Hypothalamus (tissue), 51 donors: ENCODE measurements at regions not wholly inside any gene's neighbourhood (a gene's known extent, or its start where the extent isn't known, plus 50 kb on each side); places are given as distances from the start of the nearest gene placed in this dataset.

ENCODE experiments used
- DNase-seq, 51 donors: peaks; one replicate each; lab custom pipeline; 2025; lab: John Stamatoyannopoulos, UW

DNA sequence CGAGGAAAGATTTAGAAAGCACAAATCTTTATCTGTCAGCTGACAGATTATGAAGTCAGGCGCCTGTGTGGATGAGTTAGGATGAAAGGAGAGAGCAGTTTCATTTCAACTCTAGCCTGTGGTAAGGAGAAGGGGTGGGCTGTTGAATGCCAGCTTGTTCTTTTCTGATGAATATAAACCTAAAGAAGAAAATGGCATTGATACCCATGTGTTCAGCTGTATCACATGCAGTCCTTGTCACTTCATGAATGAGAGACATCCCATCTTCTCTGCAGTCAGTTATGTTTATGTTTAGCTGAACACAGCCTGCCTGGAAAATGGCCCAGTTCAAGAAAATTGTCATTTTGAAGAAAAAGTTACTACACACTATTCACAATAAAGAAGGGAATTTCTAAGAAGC lies 345.7 kb upstream of the RBMS3 start:
- DNase-seq, result no peak

DNA sequence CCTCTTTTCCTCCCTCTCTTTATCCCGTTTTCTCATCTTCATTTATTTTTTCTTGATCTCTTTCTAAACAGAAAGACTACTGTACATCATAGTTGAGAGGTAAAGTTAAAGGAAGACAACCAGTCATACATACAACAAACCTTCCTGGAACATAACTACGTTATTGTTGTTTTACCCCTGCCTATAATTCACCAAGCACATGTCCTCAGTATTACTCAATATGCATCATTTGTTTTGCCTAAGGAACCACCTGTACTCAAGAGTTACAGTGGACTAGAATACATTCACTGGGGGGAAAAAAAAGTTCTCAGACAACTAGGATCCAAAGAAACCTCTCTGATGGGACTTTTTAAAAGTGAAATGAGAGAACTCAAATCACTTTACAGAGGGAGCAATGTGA lies 344.7 kb upstream of the RBMS3 start:
- no peak for DNase-seq

DNA sequence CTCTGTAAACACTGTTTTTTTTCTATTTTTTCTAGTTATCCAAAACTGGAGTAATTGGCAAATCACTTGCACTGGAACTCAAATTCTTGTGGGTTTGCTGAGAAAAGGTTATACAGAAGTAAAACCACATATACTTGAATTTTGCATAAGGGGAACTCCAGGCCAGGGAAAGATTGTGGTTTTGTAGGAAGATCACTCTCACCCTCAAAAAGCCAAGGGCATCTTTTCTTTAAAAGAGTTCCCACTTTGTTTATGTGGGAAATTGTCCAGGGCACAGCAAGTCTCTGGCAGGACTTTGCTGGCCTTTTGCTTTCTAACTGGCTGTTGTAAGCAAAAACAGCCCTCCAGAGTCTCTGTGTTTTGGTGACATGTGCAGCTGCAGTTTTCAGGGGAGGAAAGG lies 340.3 kb upstream of the RBMS3 start:
- DNase-seq, result peak in 19 of 51 donors; percentile 3 to 58 (median 22)

DNA sequence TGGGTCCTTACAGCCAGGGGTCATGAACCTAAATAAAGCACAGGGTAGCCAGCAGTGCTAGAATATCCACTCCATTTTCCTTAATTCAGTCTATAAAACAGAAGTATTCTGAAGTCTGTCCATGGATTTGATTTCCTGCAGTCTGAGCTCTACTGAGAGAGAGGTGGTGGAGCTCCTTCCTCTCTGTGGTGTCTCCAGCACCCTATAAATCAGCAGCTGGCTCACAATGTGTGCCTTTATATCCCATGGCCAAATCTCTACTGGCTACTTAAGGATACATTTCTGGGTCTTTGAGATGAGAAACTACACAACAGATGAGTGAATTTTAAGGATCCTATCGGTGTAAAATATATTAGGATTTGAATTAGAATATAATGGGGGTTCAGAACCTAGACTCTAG lies 339.9 kb upstream of the RBMS3 start:
- DNase-seq, result no peak

DNA sequence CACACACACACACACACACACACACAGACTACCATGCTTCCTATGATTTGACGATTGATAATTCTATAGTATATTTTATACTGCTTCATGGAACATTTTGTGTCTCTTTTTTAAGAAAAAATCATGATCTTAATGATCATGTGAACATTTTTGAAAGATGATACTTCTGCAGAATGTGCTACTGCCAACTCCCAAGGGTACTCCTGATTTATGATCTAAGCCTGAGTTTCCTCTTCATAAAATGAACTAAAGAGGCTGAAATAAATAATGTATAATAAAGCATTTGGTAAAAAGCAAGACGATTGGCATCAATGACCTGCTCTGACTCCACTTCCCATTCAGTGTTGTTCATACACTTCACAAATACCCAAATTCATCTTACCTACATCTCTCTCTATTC lies 333.8 kb upstream of the RBMS3 start:
- DNase-seq, result no peak

DNA sequence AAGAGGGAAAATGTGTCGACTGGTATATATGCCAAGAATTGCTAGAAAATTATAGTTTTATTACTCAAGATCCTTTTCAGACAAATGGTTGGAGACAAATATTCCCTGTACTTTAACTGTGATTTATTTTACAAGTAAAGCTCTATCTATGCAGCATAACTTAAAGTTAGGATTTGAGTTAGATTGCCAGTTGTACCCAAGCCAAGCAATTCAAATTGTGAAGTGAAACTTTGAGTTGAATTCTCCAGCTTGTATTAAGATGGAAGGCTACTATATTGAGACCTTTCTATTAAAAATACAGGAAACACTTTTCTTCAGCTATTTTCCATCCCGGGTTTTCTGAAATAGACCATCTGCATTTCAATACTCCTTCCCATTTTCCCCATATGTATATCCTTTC lies 333.1 kb upstream of the RBMS3 start:
- DNase-seq, result no peak

DNA sequence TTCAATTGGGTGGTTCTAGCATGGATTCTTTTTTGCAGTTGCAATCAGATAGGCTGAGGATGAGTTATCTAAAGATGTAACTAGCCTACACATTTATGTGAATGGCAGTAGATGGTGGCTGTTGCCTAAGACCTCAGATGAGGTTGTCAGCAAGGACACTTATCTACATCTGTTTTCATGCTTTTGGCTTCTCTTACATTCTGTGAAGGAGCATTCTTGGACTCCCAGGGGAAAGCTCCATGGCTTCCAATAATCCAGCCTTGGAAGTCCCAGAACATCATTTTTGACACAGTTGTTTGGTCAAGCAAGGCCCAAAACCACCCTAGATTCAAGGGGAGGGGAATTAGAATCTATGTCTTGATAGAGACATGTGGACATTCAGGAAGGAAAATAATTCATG lies 332.2 kb upstream of the RBMS3 start:
- DNase-seq, result no peak

DNA sequence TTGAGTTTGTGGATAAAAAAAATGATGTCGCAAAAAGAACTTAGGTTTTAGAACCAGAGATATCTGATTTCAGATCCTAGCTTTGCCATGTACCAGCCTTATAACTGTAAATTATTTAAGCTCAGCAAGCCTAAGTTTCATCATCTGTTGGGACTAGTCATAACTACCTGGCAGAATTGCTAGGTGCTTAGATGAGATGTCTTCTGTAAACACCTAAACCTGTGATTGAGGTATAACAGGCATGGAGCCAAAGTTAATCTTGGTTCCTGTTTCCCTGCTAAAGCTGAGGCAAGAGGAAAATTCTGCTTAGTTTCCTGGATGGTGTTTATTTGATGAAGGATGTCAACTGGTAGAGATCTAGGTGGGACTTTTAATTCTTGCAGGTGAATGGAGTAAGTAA lies 331.3 kb upstream of the RBMS3 start:
- no peak for DNase-seq

DNA sequence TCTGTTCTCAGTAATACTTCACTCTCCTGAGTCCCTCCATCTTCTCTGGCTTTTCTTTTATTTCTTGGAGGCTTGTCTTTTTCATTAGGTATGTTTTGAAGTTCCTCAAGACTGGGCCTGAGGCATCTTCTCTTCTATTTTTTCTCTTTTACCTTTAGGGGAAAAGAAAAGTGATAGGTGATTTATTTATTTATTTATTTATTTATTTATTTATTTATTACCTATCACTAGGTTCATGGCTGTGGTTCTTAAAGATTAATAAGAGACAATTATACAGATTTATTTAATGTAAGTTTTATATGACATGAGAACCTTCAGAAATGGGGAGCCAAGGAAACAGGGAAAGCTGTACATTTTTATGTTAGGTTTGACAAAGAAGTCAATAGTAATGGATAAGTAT lies 330.3 kb upstream of the RBMS3 start:
- DNase-seq, result no peak

DNA sequence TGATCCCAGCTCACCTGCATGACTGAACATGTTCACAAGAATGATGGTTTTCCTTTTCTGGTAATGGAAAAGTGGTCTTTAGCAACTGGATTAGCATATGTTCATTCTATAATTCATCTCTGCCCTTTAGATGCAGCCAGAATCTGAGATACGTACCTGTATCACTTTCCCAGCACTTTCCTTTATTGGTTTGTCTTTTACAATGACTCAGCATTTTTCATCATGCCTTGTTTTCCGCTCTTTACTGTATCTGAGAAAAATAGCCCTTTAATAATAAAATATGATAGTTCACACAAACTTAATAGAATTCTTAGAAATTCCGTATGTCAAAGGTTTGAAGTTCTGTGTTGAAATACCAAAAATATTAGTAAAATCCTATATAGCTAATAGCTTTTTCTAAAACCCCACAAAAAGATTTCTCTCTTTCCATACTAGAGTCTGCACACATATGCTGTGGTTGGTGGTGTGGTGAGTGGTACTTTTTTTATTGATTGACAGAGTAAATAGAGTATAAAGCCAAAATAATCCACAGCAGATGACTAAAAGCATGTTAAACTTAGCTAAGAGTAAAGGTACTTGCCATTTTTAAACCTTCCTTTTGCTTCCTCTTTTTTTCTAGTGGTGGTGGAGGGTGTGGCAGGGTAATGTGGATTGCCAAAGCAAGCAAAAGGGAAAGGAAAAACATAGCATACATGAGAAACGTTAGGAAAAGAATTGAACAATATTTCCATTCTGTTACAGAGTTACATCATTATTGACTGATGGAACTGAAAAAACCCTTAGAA lies 328.9 kb upstream of the RBMS3 start:
- DNase-seq, result no peak

DNA sequence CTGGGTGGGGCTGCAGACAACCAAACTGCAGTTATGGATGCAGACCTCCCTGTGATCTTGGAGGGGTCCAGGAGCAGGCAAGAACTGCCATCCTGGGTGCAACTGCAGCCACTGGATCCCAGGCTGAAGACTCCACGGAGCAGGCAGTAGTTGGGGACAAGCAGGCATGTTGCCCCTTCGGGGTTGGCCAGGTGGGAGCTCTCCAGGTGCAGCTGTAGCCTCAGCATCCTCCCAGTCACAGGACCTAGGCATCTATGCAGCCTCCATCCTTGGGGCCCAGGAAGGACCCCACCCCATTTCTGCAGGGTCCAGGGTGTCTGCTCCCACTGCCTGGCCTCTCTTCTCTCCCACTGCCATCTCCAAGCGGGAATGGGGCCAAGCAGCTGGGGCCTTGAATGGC lies 322.2 kb upstream of the RBMS3 start:
- DNase-seq, result no peak

DNA sequence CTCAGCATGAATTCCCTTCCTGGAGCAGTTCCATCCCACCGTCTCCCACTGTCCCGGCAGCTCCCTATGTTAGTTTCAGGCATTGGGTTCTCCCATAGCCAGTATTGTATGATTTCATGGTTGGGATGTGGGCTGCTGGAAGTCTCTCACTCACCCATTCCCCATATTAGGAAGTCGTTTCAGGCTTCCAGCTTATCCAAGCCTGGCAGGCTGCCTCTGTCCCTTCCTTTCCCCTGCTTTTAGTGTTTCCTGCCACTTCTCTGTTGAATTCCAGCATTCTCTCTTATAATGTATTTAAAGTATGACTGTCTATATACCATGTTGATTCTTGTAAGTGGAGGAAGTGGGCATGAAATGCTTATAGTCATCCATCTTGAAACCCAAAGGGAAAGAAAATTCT lies 309.7 kb upstream of the RBMS3 start:
- DNase-seq, result no peak

DNA sequence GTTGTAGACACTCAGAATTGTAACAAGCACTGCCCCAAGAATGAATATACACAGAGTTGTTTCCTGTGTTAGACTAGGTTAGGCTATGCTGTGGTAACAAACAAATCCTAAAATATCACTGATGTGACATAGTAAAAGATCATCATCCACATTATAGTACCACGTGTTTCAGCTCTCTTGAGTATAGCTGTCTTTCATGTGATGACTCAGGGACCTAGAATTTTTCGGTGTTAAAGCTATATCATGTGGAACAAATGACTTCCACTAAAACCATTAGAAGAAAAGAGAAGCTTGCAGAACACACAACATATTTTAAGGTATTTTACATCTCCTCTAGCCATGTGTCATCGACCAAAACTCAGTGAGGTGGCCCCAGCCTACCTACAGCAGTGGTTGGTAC lies 307.9 kb upstream of the RBMS3 start:
- no peak for DNase-seq

DNA sequence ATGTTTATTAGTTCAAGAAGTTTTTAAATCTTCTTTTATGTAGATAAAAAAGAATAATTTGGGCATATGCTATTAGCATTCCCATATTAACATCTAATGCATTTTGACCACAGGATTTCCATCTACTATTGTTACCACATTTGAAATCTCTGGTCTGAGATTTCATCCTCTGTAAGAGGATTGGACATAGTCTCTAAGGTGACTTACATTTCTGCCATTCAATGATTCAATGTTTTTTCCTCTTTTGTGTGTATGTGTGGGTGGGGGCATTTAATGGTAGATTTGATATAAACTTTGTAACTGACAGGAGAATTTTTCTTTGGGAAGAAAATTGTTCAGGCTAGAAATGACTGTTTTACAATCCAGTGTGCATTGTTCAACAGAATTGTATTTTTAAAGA lies 307.3 kb upstream of the RBMS3 start:
- DNase-seq, result no peak

DNA sequence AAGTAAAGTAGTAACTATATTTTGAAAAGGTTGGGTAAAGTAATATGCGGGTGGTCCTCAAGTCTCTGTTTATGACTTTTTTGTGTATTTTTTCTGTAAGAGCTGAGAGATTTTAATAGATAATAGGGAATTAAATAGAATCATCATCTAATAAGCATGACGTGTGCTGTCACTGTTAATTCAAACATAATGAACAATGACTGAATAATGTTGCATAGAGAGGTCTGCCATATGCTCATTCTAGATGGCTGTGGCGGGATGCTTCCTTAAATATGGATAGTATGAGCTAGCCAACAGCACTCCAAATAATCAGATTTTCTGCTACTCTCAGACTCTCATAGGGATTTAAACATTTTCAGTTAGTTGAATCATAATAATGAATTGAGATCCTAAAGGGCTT lies 302.8 kb upstream of the RBMS3 start:
- no peak for DNase-seq

DNA sequence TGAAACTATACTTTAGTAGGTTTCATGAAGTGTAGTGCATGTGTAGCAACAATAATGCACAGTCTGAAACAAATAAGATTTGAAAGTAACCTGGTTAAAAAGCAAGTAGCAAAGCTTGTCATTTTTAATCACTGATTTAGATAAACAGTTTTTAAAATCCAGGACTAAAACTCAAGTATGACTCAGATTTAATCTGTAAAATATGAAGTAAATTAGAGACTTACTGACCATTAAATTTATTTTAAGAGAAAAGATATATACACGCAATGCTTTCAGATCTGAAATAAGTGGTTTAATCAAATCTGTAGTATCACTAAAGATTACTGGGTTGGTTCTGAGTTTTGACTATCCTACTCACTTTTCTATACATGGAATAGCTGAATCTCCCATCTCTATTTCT lies 300.7 kb upstream of the RBMS3 start:
- no peak for DNase-seq

DNA sequence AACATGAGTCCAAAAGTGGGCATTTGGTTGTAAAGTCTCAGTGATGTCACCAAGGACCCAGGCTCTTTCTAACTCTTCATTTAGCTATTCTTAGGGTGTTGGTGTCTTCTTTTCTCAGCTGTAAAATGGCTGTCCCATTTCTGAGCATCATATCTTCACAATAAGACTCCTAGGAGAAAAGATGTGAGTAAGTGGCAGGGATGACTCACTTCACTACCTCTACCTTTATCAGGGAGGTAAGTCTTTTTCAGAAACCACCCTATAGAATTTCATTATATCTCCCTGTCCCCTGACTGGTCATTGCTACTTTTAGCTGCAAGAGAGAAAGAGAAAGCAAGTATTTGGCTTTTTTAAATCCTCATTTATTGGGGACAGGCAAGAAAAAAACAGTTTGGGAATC lies 300.2 kb upstream of the RBMS3 start:
- no peak for DNase-seq

DNA sequence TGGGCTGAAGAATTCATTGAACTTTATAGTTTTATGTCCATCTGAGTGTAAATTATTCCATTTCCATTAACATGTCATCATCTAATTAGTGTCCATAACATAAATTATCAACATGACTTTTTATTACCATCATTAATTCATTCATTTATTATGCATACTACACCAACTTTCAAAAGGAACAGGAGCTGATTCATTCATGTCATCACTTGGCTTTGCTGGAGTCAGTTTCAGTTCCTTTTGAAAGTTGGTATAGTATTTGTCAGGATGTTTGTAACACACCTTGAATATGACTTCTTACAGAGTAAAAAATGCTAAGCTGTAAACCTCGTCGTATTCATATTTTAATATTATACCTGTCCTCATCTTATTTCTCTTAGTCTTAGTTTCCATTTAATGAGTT lies 298.0 kb upstream of the RBMS3 start:
- DNase-seq, result no peak

DNA sequence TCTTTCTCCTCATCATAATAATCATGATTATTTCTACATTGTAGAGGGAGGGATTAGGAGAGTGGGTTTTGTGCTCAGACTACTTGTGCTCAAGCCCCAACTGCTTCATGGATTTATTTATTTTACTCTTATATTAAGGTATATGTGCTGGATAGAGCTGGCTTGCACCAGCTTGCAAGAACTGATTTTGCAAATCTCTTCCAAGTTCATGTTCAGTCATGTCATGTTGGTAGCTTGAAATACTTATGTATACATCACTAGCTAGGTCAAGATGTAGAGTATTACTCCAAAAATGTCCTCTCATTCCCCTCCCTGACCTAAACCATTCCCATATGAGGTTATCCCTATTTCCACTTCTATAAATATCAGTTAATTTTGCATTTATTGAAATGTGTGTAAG lies 293.9 kb upstream of the RBMS3 start:
- DNase-seq, result no peak

DNA sequence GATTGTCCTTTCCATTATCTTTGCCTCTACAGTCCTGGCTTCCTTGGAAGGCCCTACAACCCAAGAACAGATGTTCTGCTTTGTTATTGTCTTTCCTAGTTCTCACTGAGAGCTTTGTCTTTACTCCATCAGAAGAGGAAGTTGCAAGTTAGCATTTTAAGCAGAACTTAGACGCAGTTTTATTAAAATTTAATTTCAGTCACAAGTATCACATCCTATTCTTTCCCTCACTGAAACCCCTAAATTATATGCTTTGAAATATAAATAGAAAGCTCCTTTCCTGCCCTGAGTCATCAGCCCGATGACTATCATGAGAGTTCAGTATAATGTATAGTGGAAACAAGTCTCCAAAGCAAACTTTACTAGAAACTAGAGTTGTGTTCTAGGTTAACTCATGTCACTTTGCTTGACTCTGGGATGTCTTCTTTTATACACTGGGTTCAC lies 291.2 kb upstream of the RBMS3 start:
- DNase-seq, result no peak

DNA sequence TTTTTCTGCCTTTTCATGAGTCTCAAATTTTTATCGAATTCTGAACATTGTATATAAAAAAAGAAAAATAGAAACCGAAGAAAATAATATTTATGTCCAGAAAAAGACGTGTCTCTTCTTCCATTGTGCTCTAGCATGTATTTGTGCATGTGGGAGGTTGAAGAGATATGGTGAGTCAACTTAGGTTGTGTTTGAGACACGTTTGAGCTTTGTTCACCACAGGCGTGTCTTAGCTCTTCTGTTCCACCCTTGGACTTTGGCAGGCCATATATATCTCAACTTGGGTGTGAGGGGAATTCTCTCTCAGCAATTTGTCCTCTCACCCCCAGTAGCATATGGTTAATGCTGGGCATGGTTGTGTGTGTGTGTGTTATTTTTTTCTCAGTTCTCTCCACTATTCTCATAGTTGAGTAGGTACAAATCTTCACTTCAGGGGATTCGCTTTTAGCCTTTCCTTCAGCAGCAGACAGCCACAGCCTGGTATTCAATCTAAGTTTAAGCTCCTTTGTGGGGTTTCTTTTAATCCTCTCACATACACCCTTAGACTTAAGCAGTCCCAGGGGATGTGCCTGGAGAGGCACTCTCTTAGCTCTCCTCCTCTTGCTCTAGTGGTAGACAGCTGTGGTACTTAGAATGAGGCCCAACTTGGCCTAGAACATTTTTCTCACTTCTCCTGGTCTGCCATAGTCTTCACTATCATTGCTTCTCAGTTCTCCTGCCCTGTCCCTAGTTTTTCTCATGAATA lies 286.5 kb upstream of the RBMS3 start:
- DNase-seq, result no peak

DNA sequence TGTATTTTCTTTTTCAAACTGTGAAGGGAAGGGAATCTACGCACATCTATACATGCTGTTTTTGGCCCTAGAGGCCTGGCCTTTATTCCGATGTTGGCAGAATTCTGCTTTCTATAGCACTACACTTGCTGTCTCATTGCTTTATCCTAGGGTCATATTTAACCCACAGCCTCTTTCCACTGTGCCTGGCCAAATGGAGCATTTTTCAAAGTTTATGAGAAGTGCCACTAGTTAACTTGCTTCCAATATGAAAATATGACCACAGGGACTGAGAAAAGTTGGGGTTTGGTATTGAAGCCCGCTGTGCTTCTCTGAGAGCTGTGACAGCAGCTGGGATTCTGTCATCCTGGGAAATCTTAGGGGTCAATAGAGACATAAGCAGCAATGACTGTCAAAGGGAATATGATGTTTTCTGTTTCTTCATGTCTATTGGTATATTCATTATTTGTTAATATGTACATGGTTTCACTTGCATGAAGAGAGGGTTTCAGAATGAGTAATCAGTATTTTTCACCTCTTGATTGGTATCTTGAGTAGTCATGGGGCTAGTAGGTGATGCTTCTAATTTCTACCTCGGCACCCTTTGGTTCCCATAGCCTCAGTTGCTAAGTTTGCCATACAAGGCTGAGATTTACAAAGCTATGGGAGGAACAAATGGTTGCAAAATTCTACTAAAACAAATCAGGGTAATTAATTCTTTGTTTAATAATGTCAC lies 275.8 kb upstream of the RBMS3 start:
- no peak for DNase-seq
